SJCRH30 (cell line): ENCODE measurements at regions not wholly inside any gene's neighbourhood (a gene's known extent, or its start where the extent isn't known, plus 50 kb on each side); places are given as distances from the start of the nearest gene placed in this dataset.

Experiments
- DNase-seq, 2 experiments: peaks; one replicate each; pipeline ENCODE4 v3.0.0-alpha.2; 2015 to 2020
- H3K27ac ChIP-seq: fragments of 250-450 bp; sonication (Bioruptor Pico); 2 replicates; pipeline ENCODE4 v1.5.1; 2020; ENCODE audit warnings: mild to moderate bottlenecking, moderate library complexity
- H3K27me3 ChIP-seq: fragments of 250-450 bp; sonication (Bioruptor Pico); 2 replicates; pipeline ENCODE4 v1.5.1; 2020; ENCODE audit warnings: mild to moderate bottlenecking, moderate library complexity
- H3K36me3 ChIP-seq: fragments of 250-450 bp; sonication (Bioruptor Pico); 2 replicates; pipeline ENCODE4 v1.5.1; 2020; ENCODE audit warnings: mild to moderate bottlenecking, moderate library complexity
- H3K4me1 ChIP-seq: fragments of 250-450 bp; sonication (Bioruptor Pico); 2 replicates; pipeline ENCODE4 v1.5.1; 2020; ENCODE audit warnings: mild to moderate bottlenecking, moderate library complexity
- H3K4me3 ChIP-seq: fragments of 250-450 bp; sonication (Bioruptor Pico); 2 replicates; pipeline ENCODE4 v1.5.1; 2020; ENCODE audit warnings: mild to moderate bottlenecking, moderate library complexity
- H3K9me3 ChIP-seq: fragments of 250-450 bp; sonication (Bioruptor Pico); replicated peaks from 2 replicates; pipeline ENCODE4 v1.5.1; 2020; ENCODE audit warnings: mild to moderate bottlenecking, moderate library complexity

GRCh38 chr11:77530879-77531278 is 57.0 kb upstream of the PAK1 start:
- Histone ChIP-seq H3K4me1 (no peaks in the 10 kb centered on the region; the same call in 1 of the 2 replicates), H3K4me3 (no peak overlapping the region), H3K9me3 (no peaks in the 10 kb centered on the region), H3K36me3 (no peaks in the 10 kb centered on the region), H3K27me3 (no peaks in the 10 kb centered on the region), H3K27ac (no peak overlapping the region)
- no peak for DNase-seq

- Histone ChIP-seq H3K4me1 (no peaks in the 10 kb centered on the region; the same call in 1 of the 2 replicates), H3K4me3 (no peak overlapping the region), H3K27ac (no peak overlapping the region), H3K27me3 (no peaks in the 10 kb centered on the region), H3K9me3 (no peaks in the 10 kb centered on the region), H3K36me3 (no peaks in the 10 kb centered on the region)
- DNase-seq: no peak
Measured at GRCh38 chr11:77529685-77530084, 55.8 kb upstream of the PAK1 start.

- no peak overlapping the region for H3K27ac ChIP-seq
- DNase-seq: peak; percentile 15 to 62
- no peaks in the 10 kb centered on the region for H3K36me3 ChIP-seq
- H3K4me3 ChIP-seq: no peak overlapping the region
- no peaks in the 10 kb centered on the region for H3K9me3 ChIP-seq
- H3K27me3 ChIP-seq: no peaks in the 10 kb centered on the region
- H3K4me1 ChIP-seq: no peaks in the 10 kb centered on the region; the same call in 1 of the 2 replicates
Measured at GRCh38 chr11:77525455-77526091, 51.7 kb upstream of the PAK1 start.

GRCh38 chr11:77524539-77524938 is 50.6 kb upstream of the PAK1 start:
- H3K4me1 ChIP-seq: no peaks in the 10 kb centered on the region; the same call in 1 of the 2 replicates
- no peaks in the 10 kb centered on the region for H3K27me3 ChIP-seq
- no peaks in the 10 kb centered on the region for H3K36me3 ChIP-seq
- no peak overlapping the region for H3K27ac ChIP-seq
- no peak for DNase-seq
- H3K4me3 ChIP-seq: no peak overlapping the region
- no peaks in the 10 kb centered on the region for H3K9me3 ChIP-seq

GRCh38 chr11:77523712-77524111 is 49.8 kb upstream of the PAK1 start:
- H3K4me3 ChIP-seq: no peak overlapping the region
- no peaks in the 10 kb centered on the region; the same call in 1 of the 2 replicates for H3K4me1 ChIP-seq
- no peaks in the 10 kb centered on the region for H3K27me3 ChIP-seq
- no peaks in the 10 kb centered on the region for H3K9me3 ChIP-seq
- H3K27ac ChIP-seq: no peak overlapping the region
- DNase-seq: no peak
- no peaks in the 10 kb centered on the region for H3K36me3 ChIP-seq
